Renal cortical epithelial cell (primary cell): ENCODE measurements at regions not wholly inside any gene's neighbourhood (a gene's known extent, or its start where the extent isn't known, plus 50 kb on each side); places are given as distances from the start of the nearest gene placed in this dataset.

ENCODE experiments used
- DNase-seq: peaks from one replicate; pipeline ENCODE4 v3.0.0-alpha.2; 2011; ENCODE audit warnings: low read depth

DNA sequence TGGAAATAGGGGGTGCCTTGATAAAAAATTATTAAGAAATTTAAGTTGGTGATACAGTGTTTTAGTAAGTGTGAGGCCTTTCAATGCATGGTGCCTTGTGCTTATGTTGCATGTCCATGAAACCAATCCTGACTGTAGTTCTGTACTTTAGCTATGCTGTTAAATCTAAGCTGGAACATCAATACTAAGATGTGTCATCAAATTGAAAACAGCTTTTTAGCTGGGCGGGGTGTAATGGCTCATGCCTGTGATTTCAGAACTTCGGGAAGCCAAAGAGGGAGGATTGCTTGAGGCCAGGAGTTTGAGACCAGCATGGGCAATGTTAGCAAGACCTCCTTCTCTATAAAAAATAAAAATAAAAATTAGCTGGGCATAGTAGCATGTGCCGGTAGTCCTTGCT, 930.3 kb upstream of the PCDH9 start:
- no peak for DNase-seq

DNA sequence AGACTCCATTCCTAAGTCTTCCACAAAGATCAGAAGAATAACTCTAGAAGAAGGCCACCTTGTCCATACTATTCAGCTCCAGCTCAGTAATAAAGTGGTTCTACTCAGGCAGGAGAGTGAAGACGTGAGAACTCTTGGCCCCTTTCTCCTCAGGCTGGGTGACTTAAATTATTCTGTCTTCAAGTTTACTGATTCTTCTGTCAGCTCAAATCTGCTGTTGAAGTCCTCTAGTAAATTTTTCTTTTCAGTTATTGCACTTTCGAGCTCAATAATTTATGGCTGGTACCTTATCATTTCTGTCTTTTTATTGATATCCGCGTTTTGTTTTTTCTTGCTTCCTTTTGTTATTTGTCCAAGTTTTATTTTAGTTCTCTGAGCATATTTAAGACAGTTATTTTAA, 922.3 kb upstream of the PCDH9 start:
- DNase-seq, result no peak

DNA sequence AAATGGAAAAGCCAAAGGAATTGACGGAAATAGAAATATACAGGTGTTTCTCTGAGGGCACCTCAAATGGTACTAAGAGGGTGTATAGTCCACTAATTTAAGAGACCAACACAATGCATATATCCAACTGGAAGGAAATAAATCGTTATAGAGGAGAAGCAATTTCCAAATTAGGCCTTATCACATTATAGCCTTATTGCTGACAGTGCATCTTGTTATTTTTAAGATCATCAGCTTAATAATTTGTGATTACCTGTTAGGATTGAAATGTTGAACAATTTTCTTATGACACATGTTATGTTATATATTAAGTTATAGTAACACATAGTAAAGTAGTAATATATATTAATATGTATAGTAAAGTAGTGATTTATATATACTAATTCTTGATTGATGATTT, 915.7 kb upstream of the PCDH9 start:
- no peak for DNase-seq

DNA sequence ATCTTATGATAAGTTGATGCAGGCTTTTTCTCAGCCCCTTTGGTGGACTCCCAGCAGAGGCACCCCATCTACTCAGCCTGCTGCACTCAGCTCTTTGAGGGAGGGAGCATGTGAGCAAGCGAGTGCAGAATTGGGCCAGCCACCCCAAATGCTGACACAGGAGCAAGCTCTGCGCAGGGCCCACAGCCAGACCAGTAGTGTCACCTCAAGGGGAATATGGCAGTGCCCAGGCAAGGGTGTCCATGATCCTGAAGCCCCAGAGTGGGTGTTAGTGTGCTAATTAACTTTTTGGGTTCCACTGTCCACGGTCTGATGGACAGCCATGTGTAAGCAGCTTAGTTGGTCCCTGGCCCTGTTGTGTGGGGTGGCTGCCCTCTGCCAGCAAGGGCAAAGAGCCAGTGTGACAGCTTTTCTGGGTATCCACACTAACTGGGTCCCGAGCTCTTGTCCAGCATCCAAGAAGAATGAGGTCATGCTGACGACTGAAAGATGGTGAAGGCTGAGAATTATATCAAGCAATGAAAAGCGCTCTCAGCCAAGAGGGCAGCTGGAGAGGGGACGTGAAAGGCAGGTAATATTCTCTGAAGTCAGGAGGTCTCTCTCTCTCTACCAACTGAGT, 898.3 kb upstream of the PCDH9 start:
- no peak for DNase-seq

DNA sequence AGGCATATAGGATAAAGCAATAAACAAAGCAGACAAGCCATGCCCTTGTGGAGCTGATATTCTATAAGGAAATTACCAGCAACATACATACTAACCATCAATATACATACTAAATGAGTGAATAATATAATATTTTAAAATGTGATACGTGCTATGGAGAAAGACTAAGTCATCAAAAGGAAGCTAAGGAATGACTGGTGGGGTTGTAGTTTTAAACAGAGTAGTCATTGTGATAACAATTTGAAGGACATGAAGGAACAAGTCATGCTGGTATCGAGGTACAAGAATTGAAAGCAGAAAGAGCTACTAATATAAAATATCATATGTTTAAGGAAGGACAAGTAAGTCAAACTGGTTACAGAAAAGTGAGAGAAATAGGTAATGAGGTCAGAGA, 894.9 kb upstream of the PCDH9 start:
- no peak for DNase-seq

DNA sequence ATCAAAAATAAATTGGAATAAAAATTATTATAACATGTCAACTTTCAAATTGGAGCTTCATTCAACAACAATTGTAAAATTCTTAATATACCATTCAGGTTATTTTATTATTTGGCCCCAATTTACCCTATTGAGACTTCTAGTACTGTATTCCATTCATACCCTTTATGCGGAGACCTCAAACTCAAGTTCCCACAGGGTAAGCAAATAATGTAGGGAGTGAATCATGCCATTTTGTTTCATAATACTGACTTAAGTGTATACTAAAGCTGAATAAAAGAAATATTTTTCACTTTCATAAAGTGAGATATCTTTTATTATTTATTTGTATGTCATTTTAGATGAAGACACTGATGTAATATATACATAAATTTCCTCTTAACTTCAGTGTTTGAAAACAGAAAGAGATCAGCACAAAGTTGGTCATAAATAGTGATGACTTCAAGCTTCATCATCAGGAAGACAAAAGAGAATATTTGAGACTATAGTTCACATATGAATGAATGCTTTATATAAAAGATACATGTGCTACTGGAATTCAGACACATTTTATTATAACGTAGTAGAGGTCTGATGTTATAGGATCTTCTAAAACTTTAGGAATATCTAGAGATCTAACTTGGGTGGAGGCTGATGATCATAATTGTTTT, 894.4 kb upstream of the PCDH9 start:
- no peak for DNase-seq

DNA sequence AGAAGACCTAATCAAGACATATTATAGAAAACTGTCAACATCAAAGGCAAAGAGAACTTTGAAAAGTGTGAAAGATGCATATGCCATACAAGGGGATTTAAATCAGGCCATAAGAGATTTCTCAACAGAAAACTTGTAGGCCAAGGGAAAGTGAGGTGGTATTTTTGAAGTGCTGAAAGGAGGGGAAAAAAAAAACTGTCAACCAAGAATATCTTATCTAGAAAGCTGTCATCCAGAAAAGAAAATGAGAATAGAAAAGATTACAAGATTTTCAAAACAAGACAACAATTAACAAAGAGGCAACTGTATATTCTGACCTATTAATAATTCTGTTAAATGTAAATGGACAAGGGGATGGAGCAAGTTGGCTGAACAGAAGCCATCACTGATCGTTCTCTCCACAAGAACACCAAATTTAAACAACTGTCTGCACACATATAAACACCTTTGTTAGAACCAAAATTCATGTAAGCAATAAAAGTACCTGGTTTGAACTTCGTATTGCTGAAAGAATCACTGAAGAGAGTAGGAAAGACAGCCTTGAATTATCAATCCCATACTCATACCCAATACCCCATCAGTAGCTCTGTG, 880.1 kb upstream of the PCDH9 start:
- DNase-seq, result no peak

DNA sequence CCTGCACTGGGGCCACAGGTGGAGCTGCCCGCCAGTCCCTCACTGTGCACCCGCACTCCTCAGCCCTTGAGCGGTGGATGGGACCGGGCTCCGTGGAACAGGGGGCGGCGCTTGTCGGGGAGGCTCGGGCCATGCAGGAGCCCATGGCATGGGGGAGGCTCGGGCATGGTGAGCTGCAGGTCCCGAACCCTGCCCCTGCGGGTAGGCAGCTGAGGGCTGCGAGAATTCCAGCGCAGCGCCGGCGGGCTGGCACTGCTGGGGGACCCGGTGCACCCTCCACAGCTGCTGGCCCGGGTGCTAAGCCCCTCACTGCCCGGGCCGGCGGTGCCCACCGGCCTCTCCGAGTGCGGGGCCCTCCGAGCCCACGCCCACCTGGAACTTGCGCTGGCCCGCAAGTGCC, 877.5 kb upstream of the PCDH9 start:
- no peak for DNase-seq

DNA sequence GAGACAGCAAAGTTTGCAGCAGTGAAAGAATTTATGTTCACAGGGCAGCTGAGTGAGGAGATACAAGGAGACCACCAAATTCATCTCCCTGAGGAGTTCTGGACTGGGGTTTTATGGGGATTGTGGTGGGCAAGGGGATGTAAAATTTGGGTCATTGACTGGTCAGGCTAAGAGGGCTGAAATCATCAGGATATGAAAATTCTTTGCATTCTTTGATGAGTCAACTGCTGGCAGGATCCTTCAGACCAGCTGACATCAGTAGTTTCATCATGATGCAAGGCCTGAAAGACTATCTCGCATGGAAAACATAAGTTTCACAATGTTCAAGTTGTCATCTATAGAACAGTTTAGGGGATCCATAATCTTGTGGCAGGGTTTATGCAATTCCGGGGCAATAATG, 869.5 kb upstream of the PCDH9 start:
- DNase-seq, result peak; percentile 75

DNA sequence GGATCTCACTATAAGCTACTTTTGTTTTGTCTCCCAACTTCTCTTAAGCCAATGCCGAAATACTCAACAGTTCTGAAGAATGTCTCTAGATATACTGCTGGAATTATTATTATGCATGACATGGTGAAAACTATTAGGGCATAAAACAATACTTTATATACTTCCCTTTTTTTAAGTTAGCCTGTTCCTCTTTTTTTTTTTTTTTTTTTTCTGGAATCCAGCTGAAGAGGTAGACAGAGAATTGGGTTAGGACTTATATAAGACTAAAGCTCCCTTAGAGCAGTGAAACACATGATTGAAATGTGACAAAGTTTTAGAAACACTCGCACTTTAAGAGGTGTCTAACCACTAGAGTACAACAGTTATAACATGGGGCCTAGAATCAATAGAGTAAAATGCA, 850.9 kb upstream of the PCDH9 start:
- no peak for DNase-seq

DNA sequence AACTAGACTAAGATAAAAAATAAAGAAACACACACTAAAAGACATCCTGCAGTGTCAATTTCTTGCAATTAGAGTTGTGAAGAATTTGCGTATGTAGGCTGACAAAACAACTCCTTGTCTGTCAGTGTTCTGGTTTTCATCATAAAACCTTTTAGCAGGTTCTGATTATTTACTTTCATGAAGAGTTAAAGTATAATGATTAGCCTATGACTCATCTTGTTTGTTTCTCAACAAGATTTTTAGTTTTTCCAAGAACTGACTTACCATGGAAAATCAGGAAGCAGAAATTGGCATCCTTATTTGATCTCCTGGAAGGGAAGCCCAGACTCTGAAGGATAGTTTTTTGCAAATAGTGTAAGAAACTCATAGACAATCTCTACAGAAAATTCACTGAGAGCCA, 848.7 kb upstream of the PCDH9 start:
- peak; percentile 88 for DNase-seq

DNA sequence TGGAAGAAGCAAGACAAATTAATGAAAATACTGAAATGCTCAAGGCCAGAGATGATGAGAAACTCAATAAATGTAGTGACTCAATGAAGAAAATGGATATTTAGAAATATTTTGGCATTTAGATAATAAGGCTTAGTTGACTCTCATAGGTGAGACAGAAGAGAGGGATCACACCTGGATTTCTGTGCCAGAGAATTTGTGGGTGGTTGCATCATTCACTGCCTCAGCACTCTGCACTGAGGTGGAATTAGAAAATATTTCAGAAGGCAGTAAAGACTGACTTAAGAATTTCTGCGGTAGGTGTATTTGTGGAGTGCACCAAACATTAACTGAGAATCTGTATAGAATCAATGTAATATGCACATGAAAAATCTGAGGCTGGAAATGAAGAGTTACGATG, 848.3 kb upstream of the PCDH9 start:
- peak; percentile 9 for DNase-seq

DNA sequence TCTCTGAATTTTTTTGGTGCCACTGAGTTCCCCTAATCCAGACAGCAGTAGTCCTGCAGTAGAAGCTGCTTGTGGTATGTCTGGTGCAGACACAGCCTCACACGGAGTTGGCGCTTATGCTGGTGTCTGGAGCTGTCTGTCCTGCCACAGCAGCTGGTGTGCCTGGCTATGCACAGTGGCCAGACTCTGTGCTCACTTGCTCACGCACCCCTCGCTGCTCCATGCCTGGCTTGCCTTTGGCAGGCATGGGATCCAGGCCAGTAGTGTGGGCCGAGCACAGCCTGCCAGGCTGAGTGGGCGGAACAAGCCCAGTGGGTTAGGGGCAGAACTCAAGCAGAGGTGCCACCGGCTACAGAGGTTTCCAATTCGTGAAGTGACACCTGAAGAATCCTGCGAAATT, 845.9 kb upstream of the PCDH9 start:
- no peak for DNase-seq

DNA sequence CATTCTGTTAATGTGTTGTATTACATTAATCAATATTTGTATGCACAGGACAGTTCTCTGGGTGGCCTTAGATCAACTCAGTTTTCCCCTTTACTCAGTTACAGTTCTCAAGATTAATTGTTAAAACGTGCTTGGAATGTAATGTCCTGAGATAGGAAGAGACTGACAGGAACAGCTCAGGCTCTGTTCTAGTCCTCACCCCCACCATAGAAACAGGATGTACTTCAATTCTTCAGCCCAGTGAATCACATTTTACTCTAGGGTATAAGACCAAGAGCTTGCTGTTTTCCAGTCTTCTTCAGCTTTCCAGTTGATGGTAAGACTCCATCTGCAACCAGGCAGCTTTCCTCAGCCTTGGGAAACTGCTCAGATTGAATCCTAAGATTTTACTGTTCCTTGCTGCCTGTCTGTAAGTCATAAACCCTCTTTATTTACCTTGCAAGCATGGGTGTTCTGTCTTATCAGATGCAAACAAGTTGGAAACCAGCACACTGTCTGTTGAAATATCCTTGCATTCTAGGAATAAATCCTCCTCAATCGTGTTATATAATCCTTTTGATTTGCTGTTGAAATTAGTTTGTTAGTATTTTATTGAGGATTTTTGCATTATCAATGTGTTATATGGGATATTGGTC, 836.9 kb upstream of the PCDH9 start:
- DNase-seq, result no peak

DNA sequence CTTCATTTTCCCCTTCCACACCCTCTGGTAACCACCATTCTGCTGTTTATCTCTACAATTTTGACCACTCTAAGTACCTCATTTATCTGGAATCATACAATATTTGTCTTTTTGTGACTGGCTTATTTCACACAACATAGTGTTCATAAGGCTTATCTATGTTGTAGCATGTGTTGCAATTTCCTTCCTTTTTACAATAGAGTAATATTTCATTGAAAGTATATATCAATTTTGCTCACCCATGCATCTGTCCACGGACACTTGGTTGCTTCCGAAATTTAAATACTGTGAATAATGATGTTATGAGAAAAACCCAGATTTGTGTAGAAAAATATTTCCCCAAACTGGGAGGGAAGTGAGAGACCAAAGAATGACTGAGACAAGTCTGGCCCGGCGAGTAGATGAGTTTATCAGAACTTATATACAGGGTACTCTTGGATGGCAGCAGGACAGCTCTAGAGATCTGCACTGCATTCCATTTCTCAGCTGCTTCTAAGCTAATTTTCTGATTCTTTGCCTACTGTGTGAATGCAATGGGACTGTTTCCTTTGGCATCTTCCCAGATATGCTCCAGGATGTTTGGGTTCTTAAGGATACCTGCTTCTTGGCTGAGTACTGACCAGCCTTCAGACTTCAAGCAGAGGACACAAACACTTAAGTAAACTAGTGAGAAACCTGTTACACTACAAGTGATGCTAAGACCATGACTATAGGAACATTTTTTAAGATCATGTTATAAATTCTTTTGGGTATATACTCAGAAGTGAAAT, 834.0 kb upstream of the PCDH9 start:
- peak; percentile 73 for DNase-seq

DNA sequence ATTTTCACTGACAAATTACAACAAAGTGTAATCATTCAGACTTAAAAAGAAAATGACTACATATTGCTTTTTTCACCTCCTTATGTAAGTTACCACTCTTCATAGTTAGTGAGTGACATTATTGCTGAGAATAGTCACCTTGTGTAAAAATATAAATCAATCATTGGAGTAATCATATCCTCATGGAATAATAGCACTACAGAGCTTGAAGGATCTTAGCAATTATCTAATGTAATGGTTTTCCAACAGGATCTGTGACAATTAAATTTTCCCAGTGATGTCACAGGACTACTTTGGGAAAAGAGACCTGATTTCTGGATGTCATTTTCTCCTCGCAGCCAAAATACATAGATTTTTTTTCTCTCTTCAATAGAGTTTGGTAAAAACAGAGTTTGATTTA, 833.0 kb upstream of the PCDH9 start:
- no peak for DNase-seq

DNA sequence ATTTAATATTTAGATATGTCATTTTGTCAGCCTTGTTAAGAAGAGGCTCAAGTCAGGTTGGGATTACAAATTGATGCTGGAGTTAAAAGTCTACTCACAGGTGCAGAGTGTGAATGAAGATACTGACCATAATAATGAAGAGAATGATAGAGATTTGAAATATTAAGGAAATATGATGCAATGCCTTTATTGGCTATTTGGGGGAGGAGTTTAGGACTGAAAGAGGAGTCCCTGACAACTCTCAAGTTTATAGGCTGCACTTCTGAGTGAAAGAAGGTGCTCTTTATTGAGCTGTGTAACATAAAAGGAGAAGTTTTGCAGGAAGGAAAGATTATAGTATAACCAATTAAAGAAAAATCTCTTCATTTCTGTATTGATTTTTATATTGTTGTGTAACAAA, 827.7 kb upstream of the PCDH9 start:
- no peak for DNase-seq

DNA sequence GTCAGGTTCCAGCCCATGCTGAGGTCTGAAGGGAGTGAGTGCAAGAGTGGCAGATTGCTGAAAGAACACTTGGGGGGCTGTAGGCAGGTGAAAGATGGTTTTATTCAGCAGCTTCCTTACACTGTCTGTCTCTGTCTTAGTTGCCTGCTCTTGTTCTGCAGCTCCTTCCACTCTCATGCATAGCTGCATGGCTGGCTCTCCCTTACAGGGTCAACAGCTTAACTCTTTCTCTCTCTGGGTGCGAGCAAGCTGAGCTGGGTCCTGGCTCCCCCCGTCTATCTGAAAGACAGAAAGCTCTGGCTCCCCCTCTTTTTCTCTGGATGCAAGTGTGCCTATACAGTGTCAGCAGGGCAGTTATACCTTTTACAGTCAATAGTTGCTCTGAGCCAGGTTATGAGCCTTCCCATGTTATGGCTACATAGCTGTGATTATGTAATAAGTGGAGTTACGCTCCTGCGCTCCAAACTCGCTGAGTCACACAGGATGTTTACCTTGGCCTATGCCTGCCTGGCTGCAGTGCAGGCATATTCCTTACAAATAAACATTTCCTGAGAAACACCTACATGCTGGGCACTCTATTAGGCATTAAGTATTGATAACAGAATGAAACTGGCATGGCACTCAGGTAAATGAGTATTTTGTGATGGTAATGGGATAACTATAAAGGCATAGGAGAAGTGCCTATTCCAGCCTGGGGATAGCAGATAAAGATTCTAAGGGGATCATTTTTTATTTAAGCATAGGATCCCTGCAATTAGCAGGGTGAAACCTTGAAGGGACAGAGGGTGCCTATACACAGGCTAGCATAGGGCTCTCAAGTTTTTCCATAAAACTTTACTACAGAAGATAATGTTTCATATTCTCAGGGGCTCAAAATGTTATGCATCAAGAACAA, 826.9 kb upstream of the PCDH9 start:
- peak; percentile 91 for DNase-seq

DNA sequence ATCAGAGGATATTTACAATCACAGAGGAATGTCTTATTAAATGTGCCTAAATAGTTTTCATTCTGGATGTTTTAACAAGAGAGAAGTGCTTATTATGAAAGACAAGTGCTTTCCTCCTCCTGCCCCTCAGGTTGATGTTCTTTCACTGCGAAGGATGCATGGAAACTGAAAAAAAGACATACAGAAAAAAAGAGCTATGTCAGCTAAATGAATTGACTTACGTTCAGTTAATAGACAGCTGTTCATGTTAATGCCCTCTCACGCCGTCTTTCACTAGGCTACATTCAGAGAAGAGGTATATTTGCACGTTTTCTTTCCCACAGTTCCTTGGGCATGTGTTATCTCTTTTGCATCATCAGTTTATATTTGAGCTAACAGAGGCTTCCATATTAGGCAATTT, 821.8 kb upstream of the PCDH9 start:
- DNase-seq, result no peak

DNA sequence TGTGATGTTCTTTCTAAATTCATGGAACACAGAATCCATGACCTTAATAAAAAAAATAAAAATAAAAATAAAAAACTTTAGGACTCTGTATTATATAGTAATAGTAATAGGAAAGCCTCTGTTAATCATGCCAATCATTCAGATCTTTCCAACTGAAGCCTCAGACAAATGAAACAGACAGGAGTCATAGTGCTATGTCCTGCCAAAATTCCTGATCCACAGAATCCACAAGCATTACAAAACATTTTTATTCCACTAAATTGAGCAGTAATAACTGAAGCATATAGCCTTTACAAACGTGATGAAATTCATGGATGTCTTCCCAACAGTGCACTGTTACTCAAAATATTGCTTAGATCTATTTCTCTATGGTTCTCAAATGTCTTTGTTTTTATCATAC, 820.6 kb upstream of the PCDH9 start:
- DNase-seq, result no peak

DNA sequence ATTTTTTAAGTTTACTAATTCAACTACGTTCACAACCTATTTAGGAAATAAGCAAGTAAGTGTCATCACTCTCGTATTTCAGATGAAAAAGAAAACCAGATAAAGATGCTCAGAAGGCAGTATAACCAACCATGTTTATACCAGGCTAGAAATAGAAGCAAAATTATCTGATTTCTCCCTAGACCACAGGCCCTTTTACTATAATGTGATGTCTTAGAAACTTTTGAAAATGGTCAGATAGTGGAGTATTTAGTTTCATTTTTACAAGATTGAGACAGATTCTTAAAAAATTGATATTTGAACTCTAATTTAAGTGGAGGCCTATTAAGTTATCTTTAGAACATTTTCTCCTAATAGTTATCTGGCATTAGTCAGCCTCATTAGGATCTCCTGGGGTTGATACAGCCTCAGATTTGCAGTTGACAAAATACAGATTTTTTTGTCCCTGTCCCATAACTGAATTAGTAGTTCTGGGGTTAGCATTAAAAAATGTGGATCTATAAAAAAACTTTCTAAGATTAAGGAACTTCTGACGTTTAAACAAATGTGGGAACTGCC, 818.7 kb upstream of the PCDH9 start:
- DNase-seq, result no peak
